GM18870 (cell line): ENCODE measurements at regions not wholly inside any gene's neighbourhood (a gene's known extent, or its start where the extent isn't known, plus 50 kb on each side); places are given as distances from the start of the nearest gene placed in this dataset.

Source experiments
- ATAC-seq: cut with Tn5 transposase; IDR thresholded peaks from one replicate; pipeline ENCODE4 v1.9.1; 2021; ENCODE audit warnings: moderate library complexity; ENCODE audit not compliant: unreplicated experiment

GRCh38 chr1:229217716-229218115, 53.2 kb upstream of the RAB4A start:
- no peak for ATAC-seq

DNA sequence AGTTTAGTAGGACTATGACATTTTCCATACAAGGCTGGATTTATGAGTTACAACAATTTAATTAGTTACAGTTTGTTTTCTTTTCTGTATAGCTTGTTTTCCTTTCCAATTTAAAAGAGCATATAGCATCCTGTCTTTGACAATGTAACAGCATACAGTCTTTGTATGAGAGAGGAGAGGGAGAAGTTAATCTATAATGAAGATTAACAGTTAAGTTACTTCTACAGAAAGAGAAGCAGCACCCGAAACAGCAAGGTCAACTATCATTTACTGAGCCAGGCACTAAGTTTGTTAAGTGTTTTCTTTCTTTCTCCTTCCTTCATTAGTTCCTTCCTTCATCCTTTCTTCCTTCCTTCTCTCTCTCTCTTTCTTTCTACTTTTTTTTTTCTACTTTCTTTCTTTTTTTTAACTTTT, 52.3 kb upstream of the RAB4A start:
- no peak for ATAC-seq

GRCh38 chr1:229220163-229220846, 50.6 kb upstream of the RAB4A start:
- no peak for ATAC-seq

DNA sequence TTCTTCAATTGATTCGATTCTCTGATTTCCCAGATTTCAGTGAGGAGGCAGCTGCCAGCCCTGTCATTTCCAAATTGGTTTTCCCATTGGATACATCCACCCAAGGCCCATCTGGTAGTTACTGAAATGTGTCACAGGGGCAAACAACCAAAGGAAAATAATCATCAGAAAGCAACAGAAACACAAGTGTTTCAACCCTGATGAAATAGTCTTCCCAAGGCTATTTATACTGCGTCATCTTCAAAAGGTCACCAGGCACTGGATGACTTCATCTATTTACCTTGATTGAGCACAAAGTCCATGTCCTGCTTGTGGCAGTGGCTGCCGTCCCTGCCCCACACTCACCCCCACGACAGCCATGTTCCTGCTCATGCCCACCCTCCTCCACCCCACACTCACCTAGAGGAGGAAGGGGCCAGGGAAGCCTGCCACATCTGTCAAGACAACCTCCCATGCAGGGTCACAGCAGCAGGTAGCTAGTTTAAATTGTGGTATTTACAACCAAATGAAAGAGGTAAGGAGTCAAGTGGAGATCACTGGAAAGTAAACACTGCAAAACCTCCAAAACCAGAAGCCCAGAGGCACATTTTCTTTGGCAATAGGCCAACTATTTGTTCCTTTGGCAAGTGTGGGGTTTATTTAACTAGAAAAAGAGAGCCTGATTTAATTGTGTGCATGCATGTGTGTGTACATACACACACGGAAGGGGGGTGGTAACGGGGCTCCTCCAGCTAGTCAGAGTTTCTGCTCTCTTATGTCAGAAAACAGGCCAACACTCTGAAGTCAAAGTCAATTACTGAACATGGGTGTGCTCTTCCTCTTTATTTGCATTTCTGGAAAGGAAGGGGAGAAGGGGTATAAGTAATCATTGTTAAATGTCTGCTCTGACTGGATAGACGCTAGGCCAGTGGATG, 49.5 kb upstream of the RAB4A start:
- no peak for ATAC-seq
